Peyer's patch (tissue), 4 donors: ENCODE measurements at regions not wholly inside any gene's neighbourhood (a gene's known extent, or its start where the extent isn't known, plus 50 kb on each side); places are given as distances from the start of the nearest gene placed in this dataset.
"Not testable (repeated sequence)": the region's sequence is repeated elsewhere in the genome, so short reads cannot be mapped to it uniquely, and the experiment has no call there.

Experiments used
- DNase-seq, 3 donors: peaks; one replicate each; pipeline ENCODE4 v3.0.0-alpha.2; 2017 to 2019
- H3K27ac ChIP-seq, 4 donors: fragments of 200-600 bp; sonication (generic); one replicate each; pipeline ENCODE4 v1.5.1; 2016 to 2019
- H3K27me3 ChIP-seq, 2 donors: fragments of 200-600 bp; sonication (generic); one replicate each; pipeline ENCODE4 v1.5.1; 2019
- H3K36me3 ChIP-seq, 3 donors: fragments of 200-600 bp; sonication (generic); one replicate each; pipeline ENCODE4 v1.5.1; 2016 to 2019
- H3K4me1 ChIP-seq, 4 donors: fragments of 200-600 bp; sonication (generic); one replicate each; pipeline ENCODE4 v1.5.1; 2016 to 2019
- H3K4me3 ChIP-seq, 4 donors: fragments of 200-600 bp; sonication (generic); 1 replicate in 3 of 4; 2 replicates in 1 of 4; pipeline ENCODE4 v1.5.1; 2016 to 2019; ENCODE audit warnings: mild to moderate bottlenecking in 1 of 4
- H3K9me3 ChIP-seq, 4 donors: fragments of 200-600 bp; sonication (generic); one replicate each; pipeline ENCODE4 v1.5.1; 2016 to 2019; ENCODE audit warnings: mild to moderate bottlenecking in 1 of 4
- POLR2A ChIP-seq, 2 donors: fragments of 450-650 bp; IDR thresholded peaks; one replicate each; pipeline ENCODE4 v1.5.1; 2017; ENCODE audit warnings: antibody characterized with exemption in 2 of 2, mild to moderate bottlenecking in 2 of 2, moderate library complexity in 2 of 2
- TF ChIP-seq, protein P1 (sequence below), 6 experiments: fragments of 450-650 bp in 4 of 6; fragments of 200-600 bp in 2 of 6; sonication (generic) in 1 of 6; IDR thresholded peaks; one replicate each; pipeline ENCODE4 v1.5.1; 2017 to 2019; ENCODE audit warnings: antibody characterized with exemption in 6 of 6, mild to moderate bottlenecking in 3 of 6, moderate library complexity in 1 of 6

DNA sequence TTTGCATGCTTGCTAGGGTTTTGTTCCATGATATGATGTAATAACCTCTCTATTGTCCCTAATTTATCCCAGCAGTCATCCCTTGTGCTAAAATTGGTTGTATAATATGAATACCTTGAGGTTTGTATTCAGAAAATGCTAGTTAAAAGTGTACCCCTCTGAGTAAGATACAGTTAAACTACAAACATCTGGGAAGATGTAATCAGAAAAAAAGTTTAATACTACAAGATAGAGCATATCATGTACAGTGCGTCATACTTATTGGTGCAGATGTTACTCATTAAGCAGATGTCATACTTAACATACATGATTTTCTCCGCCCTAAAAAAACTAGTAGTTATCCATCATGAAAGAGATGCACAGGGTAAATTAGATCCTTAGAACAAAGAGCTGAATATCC, 336.1 kb upstream of the KCND2 start:
- Histone ChIP-seq H3K27ac (no peak overlapping the region), H3K27me3 (no peaks in the 10 kb centered on the region), H3K9me3 (no peaks in the 10 kb centered on the region), H3K36me3 (no peaks in the 10 kb centered on the region), H3K4me3 (no peak overlapping the region), H3K4me1 (no peaks in the 10 kb centered on the region)
- DNase-seq, result no peak
- TF ChIP-seq, protein P1, sequence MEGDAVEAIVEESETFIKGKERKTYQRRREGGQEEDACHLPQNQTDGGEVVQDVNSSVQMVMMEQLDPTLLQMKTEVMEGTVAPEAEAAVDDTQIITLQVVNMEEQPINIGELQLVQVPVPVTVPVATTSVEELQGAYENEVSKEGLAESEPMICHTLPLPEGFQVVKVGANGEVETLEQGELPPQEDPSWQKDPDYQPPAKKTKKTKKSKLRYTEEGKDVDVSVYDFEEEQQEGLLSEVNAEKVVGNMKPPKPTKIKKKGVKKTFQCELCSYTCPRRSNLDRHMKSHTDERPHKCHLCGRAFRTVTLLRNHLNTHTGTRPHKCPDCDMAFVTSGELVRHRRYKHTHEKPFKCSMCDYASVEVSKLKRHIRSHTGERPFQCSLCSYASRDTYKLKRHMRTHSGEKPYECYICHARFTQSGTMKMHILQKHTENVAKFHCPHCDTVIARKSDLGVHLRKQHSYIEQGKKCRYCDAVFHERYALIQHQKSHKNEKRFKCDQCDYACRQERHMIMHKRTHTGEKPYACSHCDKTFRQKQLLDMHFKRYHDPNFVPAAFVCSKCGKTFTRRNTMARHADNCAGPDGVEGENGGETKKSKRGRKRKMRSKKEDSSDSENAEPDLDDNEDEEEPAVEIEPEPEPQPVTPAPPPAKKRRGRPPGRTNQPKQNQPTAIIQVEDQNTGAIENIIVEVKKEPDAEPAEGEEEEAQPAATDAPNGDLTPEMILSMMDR (IDR thresholded peaks at IDR 0.05), result no peak
- no peak for TF ChIP-seq POLR2A (IDR thresholded peaks at IDR 0.05)

DNA sequence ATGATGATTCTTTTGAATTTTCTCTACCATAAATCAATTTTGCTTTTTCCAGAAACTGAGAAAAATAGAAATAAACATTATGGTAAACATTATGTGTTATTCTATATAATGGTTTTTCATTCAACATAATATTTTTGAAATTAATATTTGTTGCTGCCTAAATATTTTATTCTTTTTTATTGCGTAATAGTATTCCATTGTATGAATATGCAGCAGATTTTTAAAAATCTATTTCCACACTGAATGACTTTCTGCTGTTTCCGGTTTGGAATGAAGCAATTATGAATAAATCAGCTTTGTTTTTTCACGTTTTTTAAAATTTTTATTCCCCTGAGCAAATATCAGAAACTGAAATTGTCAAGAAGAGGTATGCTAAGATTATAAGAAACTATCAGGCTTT, 335.2 kb upstream of the KCND2 start:
- no peaks in the 10 kb centered on the region for H3K36me3 ChIP-seq
- H3K27me3 ChIP-seq, result no peaks in the 10 kb centered on the region
- no peak for DNase-seq
- no peaks in the 10 kb centered on the region for H3K4me1 ChIP-seq
- H3K4me3 ChIP-seq, result no peak overlapping the region
- TF ChIP-seq, protein P1 (IDR thresholded peaks at IDR 0.05), result no peak
- TF ChIP-seq POLR2A (IDR thresholded peaks at IDR 0.05), result no peak
- H3K27ac ChIP-seq, result no peak overlapping the region
- no peaks in the 10 kb centered on the region for H3K9me3 ChIP-seq

DNA sequence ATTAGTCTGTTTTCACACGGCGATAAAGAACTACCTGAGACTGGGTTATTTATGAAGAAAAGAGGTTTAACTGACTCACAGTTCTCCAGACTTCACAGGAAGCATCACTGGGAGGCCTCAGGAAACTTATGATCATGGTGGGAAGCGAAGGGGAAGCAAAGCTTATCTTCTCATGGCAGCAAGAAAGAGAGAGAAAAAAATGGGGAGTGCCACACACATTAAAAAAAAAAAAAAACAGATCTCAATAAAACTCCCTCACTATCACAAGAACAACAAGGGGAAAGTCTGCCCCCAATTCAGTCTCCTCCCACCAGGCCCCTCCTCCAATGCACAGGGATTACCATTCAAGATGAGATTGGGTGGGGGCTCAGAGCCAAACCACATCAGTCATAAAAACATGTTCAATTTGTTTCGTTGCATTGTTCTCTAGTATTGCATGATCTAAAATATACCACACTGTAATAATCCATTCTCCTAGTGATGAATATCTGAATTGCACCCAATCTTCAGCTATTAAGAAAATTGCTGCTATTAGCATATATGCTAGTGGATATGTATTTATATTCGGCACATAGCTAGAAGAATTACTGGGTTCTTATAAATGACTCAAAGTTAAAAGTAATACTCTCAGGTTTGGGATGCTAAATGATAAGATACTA, 328.9 kb upstream of the KCND2 start:
- DNase-seq, result no peak
- Histone ChIP-seq H3K27ac (no peak overlapping the region), H3K4me1 (no peaks in the 10 kb centered on the region), H3K27me3 (no peaks in the 10 kb centered on the region), H3K36me3 (no peaks in the 10 kb centered on the region), H3K4me3 (no peak overlapping the region), H3K9me3 (no peaks in the 10 kb centered on the region)
- TF ChIP-seq, protein P1 (IDR thresholded peaks at IDR 0.05), result no peak
- TF ChIP-seq POLR2A (IDR thresholded peaks at IDR 0.05), result no peak

DNA sequence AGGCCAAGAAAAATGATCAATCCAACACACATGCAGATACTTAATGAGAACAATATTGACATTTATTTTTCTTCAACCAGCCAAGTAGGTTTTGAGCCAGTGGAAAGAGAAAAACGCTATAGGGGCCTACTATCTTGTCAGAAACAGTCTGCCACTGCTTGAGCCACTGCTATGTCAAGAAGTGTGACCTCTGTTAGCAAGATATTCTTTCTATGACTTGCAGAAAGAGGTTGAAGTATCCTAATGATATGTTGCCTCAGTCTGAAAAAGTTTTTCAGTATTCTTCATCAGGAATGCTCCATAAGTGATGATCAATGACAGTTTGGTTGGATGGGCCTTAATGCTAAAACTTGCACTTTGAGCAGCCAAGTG, 328.4 kb upstream of the KCND2 start:
- Histone ChIP-seq H3K27me3 (no peaks in the 10 kb centered on the region), H3K36me3 (no peaks in the 10 kb centered on the region), H3K4me1 (no peaks in the 10 kb centered on the region), H3K9me3 (no peaks in the 10 kb centered on the region), H3K27ac (no peak overlapping the region), H3K4me3 (no peak overlapping the region)
- DNase-seq, result no peak
- TF ChIP-seq POLR2A (IDR thresholded peaks at IDR 0.05), result no peak

DNA sequence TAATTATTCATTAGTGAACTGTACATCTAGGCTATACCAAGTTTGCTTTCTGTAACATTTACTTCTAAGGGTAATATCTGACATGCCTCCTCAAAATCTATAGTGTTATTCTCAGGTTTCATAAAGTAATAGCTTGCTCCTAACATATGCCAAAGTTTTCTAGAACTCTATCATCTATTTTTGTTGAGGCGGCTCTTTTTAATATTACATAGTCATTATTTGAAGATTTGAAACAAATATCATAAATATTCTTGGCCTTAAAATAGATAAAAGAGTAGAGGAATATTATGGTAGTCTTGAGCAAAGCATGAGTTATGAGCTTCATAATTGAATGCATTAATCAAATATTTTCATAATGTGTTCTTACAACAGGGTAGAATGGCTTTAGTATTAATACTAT, 327.2 kb upstream of the KCND2 start:
- H3K4me3 ChIP-seq, result no peak overlapping the region
- H3K9me3 ChIP-seq, result no peaks in the 10 kb centered on the region
- DNase-seq, result no peak
- no peaks in the 10 kb centered on the region for H3K4me1 ChIP-seq
- no peaks in the 10 kb centered on the region for H3K36me3 ChIP-seq
- TF ChIP-seq, protein P1 (IDR thresholded peaks at IDR 0.05), result no peak
- TF ChIP-seq POLR2A (IDR thresholded peaks at IDR 0.05), result no peak
- H3K27ac ChIP-seq, result no peak overlapping the region
- no peaks in the 10 kb centered on the region for H3K27me3 ChIP-seq

DNA sequence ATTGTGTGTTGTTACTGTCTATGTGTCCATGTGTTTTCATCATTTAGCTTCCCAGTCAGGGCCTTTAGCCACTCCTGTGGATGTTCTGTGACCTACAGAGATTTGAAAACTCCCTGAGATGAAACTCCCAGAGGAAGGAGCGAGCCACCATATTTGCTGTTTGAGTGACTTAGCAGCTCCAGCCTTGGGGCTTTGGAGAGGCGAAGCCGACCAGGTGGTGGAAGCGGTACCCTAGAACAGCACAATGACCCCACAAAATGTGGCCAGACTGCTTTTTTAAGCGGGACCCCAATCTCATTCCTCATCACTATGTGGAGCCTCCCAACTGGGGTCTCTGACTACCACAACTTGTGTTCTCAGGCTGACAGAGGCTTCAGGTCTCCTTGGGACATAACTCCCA, 323.9 kb upstream of the KCND2 start:
- no peaks in the 10 kb centered on the region for H3K27me3 ChIP-seq
- no peaks in the 10 kb centered on the region for H3K9me3 ChIP-seq
- H3K4me3 ChIP-seq, result no peak overlapping the region
- TF ChIP-seq, protein P1 (IDR thresholded peaks at IDR 0.05), result no peak
- TF ChIP-seq POLR2A (IDR thresholded peaks at IDR 0.05), result no peak
- DNase-seq, result no peak
- H3K4me1 ChIP-seq, result no peaks in the 10 kb centered on the region
- no peak overlapping the region for H3K27ac ChIP-seq
- H3K36me3 ChIP-seq, result no peaks in the 10 kb centered on the region

DNA sequence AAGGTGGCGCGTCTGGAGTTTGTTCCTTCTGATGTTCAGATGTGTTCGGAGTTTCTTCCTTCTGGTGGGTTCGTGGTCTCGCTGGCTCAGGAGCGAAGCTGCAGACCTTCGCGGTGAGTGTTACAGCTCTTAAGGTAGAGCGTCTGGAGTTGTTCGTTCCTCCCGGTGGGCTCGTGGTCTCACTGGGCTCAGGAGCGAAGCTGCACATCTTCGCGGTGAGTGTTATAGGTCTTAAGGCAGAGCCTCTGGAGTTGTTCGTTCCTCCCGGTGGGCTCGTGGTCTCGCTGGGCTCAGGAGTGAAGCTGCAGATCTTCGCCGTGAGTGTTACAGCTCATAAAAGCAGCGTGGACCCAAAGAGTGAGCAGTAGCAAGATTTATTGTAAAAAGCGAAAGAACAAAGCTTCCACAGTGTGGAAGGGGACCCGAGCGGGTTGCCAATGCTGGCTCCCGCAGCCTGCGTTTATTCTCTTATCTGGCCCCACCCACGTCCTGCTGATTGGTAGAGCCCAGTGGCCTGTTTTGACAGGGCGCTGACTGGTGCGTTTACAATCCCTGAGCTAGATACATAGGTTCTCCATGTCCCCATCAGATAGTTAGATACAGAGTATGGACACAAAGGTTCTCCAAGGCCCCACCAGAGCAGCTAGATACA, 322.5 kb upstream of the KCND2 start:
- H3K4me3 ChIP-seq, H3K36me3 ChIP-seq, H3K4me1 ChIP-seq, DNase-seq, H3K27me3 ChIP-seq, H3K27ac ChIP-seq, H3K9me3 ChIP-seq: not testable (repeated sequence)

DNA sequence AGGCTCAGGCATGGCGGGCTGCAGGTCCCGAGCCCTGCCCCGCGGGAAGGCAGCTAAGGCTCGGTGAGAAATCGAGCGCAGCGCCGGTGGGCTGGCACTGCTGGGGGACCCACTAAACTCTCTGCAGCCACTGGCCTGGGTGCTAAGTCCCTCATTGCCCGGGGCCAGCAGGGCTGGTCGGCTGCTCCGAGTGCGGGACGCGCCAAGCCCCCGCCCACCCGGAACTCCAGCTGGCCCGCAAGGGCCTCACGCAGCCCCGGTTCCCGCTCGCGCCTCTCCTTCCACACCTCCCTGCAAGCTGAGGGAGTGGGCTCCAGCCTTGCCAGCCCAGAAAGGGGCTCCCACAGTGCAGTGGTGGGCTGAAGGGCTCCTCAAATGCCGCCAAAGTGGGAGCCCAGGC, 321.4 kb upstream of the KCND2 start:
- not testable (repeated sequence) for H3K4me1 ChIP-seq, DNase-seq, H3K9me3 ChIP-seq, H3K36me3 ChIP-seq, H3K27me3 ChIP-seq, H3K4me3 ChIP-seq, H3K27ac ChIP-seq
